ENCODE measurements at regions not wholly inside any gene's neighbourhood (a gene's known extent, or its start where the extent isn't known, plus 50 kb on each side); places are given as distances from the start of the nearest gene placed in this dataset.

- no peak overlapping the region for H3K27ac Mint-ChIP-seq
- no peaks in the 10 kb centered on the region for H3K4me1 Mint-ChIP-seq (ENCODE audit: low read depth)
- H3K9me3 Mint-ChIP-seq (ENCODE audit: low read depth), result peaks cover 5% of the 10 kb centered on the region
- no peaks in the 10 kb centered on the region for H3K27me3 Mint-ChIP-seq
- peaks cover 12% of the 10 kb centered on the region for H3K36me3 Mint-ChIP-seq
- no peak overlapping the region for H3K4me3 Mint-ChIP-seq
These were observed 466.6 kb upstream of the TNP1 start for GRCh38 chr2:217326238-217327022.

- Mint-ChIP-seq H3K4me1 (ENCODE audit: low read depth) (no peaks in the 10 kb centered on the region), H3K4me3 (no peak overlapping the region), H3K36me3 (peaks cover 12% of the 10 kb centered on the region), H3K27ac (no peak overlapping the region), H3K9me3 (ENCODE audit: low read depth) (peaks cover 5% of the 10 kb centered on the region), H3K27me3 (no peaks in the 10 kb centered on the region)
These were observed 466.0 kb upstream of the TNP1 start for GRCh38 chr2:217325816-217326215.

GRCh38 chr2:217325251-217325650 lies 465.4 kb upstream of the TNP1 start:
- Mint-ChIP-seq H3K4me1 (ENCODE audit: low read depth) (no peaks in the 10 kb centered on the region), H3K27ac (no peak overlapping the region), H3K4me3 (no peak overlapping the region), H3K27me3 (no peaks in the 10 kb centered on the region), H3K9me3 (ENCODE audit: low read depth) (peaks cover 5% of the 10 kb centered on the region), H3K36me3 (peaks cover 12% of the 10 kb centered on the region)

GRCh38 chr2:217316743-217317142 lies 456.9 kb upstream of the TNP1 start:
- H3K36me3 Mint-ChIP-seq, result no peaks in the 10 kb centered on the region
- H3K27ac Mint-ChIP-seq, result no peak overlapping the region
- H3K9me3 Mint-ChIP-seq (ENCODE audit: low read depth), result no peaks in the 10 kb centered on the region
- peaks cover 15% of the 10 kb centered on the region for H3K4me1 Mint-ChIP-seq (ENCODE audit: low read depth)
- H3K4me3 Mint-ChIP-seq, result no peak overlapping the region
- no peaks in the 10 kb centered on the region for H3K27me3 Mint-ChIP-seq

GRCh38 chr2:217314021-217314460 lies 454.2 kb upstream of the TNP1 start:
- Mint-ChIP-seq H3K27ac (no peak overlapping the region), H3K4me3 (no peak overlapping the region), H3K4me1 (ENCODE audit: low read depth) (peaks cover 15% of the 10 kb centered on the region), H3K27me3 (no peaks in the 10 kb centered on the region), H3K36me3 (peaks cover 9% of the 10 kb centered on the region), H3K9me3 (ENCODE audit: low read depth) (no peaks in the 10 kb centered on the region)

- H3K36me3 Mint-ChIP-seq, result peaks cover 9% of the 10 kb centered on the region
- H3K9me3 Mint-ChIP-seq (ENCODE audit: low read depth), result no peaks in the 10 kb centered on the region
- H3K27me3 Mint-ChIP-seq, result no peaks in the 10 kb centered on the region
- H3K4me1 Mint-ChIP-seq (ENCODE audit: low read depth), result peaks cover 15% of the 10 kb centered on the region
- no peak overlapping the region for H3K27ac Mint-ChIP-seq
- no peak overlapping the region for H3K4me3 Mint-ChIP-seq
These were observed 453.5 kb upstream of the TNP1 start for GRCh38 chr2:217313386-217313785.

- no peaks in the 10 kb centered on the region for H3K9me3 Mint-ChIP-seq (ENCODE audit: low read depth)
- H3K27ac Mint-ChIP-seq, result no peak overlapping the region
- peaks cover 11% of the 10 kb centered on the region for H3K36me3 Mint-ChIP-seq
- H3K4me3 Mint-ChIP-seq, result no peak overlapping the region
- H3K27me3 Mint-ChIP-seq, result no peaks in the 10 kb centered on the region
- no peaks in the 10 kb centered on the region for H3K4me1 Mint-ChIP-seq (ENCODE audit: low read depth)
These were observed 449.2 kb upstream of the TNP1 start for GRCh38 chr2:217309056-217309455.

- H3K27me3 Mint-ChIP-seq, result peaks cover 2% of the 10 kb centered on the region
- H3K27ac Mint-ChIP-seq, result no peak overlapping the region
- no peak overlapping the region for H3K4me3 Mint-ChIP-seq
- peaks cover 11% of the 10 kb centered on the region for H3K36me3 Mint-ChIP-seq
- H3K4me1 Mint-ChIP-seq (ENCODE audit: low read depth), result no peaks in the 10 kb centered on the region
- H3K9me3 Mint-ChIP-seq (ENCODE audit: low read depth), result no peaks in the 10 kb centered on the region
These were observed 447.2 kb upstream of the TNP1 start for GRCh38 chr2:217307023-217307422.

- Mint-ChIP-seq H3K9me3 (ENCODE audit: low read depth) (no peaks in the 10 kb centered on the region), H3K36me3 (peaks cover 11% of the 10 kb centered on the region), H3K27me3 (peaks cover 2% of the 10 kb centered on the region), H3K4me3 (no peak overlapping the region), H3K27ac (no peak overlapping the region), H3K4me1 (ENCODE audit: low read depth) (no peaks in the 10 kb centered on the region)
These were observed 446.0 kb upstream of the TNP1 start for GRCh38 chr2:217305882-217306281.

- Mint-ChIP-seq H3K36me3 (peaks cover 4% of the 10 kb centered on the region), H3K4me1 (ENCODE audit: low read depth) (no peaks in the 10 kb centered on the region), H3K9me3 (ENCODE audit: low read depth) (no peaks in the 10 kb centered on the region), H3K27me3 (peaks cover 2% of the 10 kb centered on the region), H3K27ac (no peak overlapping the region), H3K4me3 (no peak overlapping the region)
These were observed 444.7 kb upstream of the TNP1 start for GRCh38 chr2:217304582-217304981.

- H3K4me1 Mint-ChIP-seq (ENCODE audit: low read depth), result no peaks in the 10 kb centered on the region
- H3K27ac Mint-ChIP-seq, result no peak overlapping the region
- H3K36me3 Mint-ChIP-seq, result no peaks in the 10 kb centered on the region
- H3K4me3 Mint-ChIP-seq, result no peak overlapping the region
- H3K9me3 Mint-ChIP-seq (ENCODE audit: low read depth), result no peaks in the 10 kb centered on the region
- peaks cover 2% of the 10 kb centered on the region for H3K27me3 Mint-ChIP-seq
These were observed 443.0 kb upstream of the TNP1 start for GRCh38 chr2:217302856-217303255.

- no peak overlapping the region for H3K4me3 Mint-ChIP-seq
- peaks cover 4% of the 10 kb centered on the region for H3K36me3 Mint-ChIP-seq
- H3K27me3 Mint-ChIP-seq, result peaks cover 2% of the 10 kb centered on the region
- no peaks in the 10 kb centered on the region for H3K4me1 Mint-ChIP-seq (ENCODE audit: low read depth)
- H3K27ac Mint-ChIP-seq, result no peak overlapping the region
- H3K9me3 Mint-ChIP-seq (ENCODE audit: low read depth), result peaks cover 11% of the 10 kb centered on the region
These were observed 441.5 kb upstream of the TNP1 start for GRCh38 chr2:217301142-217301925.

- peaks cover 11% of the 10 kb centered on the region for H3K9me3 Mint-ChIP-seq (ENCODE audit: low read depth)
- no peak overlapping the region for H3K4me3 Mint-ChIP-seq
- H3K4me1 Mint-ChIP-seq (ENCODE audit: low read depth), result no peaks in the 10 kb centered on the region
- peaks cover 2% of the 10 kb centered on the region for H3K27me3 Mint-ChIP-seq
- no peak overlapping the region for H3K27ac Mint-ChIP-seq
- H3K36me3 Mint-ChIP-seq, result peaks cover 4% of the 10 kb centered on the region
These were observed 439.7 kb upstream of the TNP1 start for GRCh38 chr2:217299590-217299989.

GRCh38 chr2:217297096-217297495 lies 437.2 kb upstream of the TNP1 start:
- H3K4me1 Mint-ChIP-seq (ENCODE audit: low read depth), result no peaks in the 10 kb centered on the region
- H3K27me3 Mint-ChIP-seq, result no peaks in the 10 kb centered on the region
- peaks cover 4% of the 10 kb centered on the region for H3K36me3 Mint-ChIP-seq
- H3K4me3 Mint-ChIP-seq, result no peak overlapping the region
- no peak overlapping the region for H3K27ac Mint-ChIP-seq
- H3K9me3 Mint-ChIP-seq (ENCODE audit: low read depth), result peaks cover 11% of the 10 kb centered on the region

GRCh38 chr2:217294818-217295217 lies 435.0 kb upstream of the TNP1 start:
- peaks cover 4% of the 10 kb centered on the region for H3K36me3 Mint-ChIP-seq

More at GRCh38 chr2:217294818-217295217, 435.0 kb upstream of the TNP1 start:
- no peak overlapping the region for H3K4me3 Mint-ChIP-seq
- H3K9me3 Mint-ChIP-seq (ENCODE audit: low read depth), result peaks cover 11% of the 10 kb centered on the region
- no peaks in the 10 kb centered on the region for H3K27me3 Mint-ChIP-seq
- no peaks in the 10 kb centered on the region for H3K4me1 Mint-ChIP-seq (ENCODE audit: low read depth)
- H3K27ac Mint-ChIP-seq, result no peak overlapping the region
